ENCODE measurements at regions not wholly inside any gene's neighbourhood (a gene's known extent, or its start where the extent isn't known, plus 50 kb on each side); places are given as distances from the start of the nearest gene placed in this dataset.

DNA sequence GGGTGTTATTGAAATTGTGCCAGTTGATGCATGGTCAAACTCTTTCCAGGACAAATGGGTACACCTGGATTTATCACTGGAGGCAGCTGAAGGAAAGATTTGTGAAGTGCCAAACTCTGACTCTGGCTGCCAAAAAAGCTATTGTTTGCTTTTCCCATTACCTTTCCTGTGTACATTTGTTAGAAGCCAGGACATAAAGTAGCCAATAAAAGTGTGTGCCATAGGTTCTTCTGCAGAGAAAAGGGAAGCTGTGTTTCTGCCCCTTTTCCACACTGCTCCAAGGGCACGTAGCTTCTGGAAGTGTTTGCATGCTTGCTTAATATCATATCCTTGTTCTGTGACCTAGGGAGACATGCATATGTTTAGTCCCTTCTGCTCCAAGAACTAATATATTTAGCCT, 1114.4 kb downstream of the SLC16A7 start:
- intact Hi-C loops (cut with DNase I), result no loop called here
- no peak for DNase-seq (ENCODE audit: low spot score in 2 of 2)
- H3K9me3 ChIP-seq, result no peaks in the 10 kb centered on the region
- H3K4me1 ChIP-seq, result no peaks in the 10 kb centered on the region
- H3K27me3 ChIP-seq, result no peaks in the 10 kb centered on the region
- TF ChIP-seq, protein P1, sequence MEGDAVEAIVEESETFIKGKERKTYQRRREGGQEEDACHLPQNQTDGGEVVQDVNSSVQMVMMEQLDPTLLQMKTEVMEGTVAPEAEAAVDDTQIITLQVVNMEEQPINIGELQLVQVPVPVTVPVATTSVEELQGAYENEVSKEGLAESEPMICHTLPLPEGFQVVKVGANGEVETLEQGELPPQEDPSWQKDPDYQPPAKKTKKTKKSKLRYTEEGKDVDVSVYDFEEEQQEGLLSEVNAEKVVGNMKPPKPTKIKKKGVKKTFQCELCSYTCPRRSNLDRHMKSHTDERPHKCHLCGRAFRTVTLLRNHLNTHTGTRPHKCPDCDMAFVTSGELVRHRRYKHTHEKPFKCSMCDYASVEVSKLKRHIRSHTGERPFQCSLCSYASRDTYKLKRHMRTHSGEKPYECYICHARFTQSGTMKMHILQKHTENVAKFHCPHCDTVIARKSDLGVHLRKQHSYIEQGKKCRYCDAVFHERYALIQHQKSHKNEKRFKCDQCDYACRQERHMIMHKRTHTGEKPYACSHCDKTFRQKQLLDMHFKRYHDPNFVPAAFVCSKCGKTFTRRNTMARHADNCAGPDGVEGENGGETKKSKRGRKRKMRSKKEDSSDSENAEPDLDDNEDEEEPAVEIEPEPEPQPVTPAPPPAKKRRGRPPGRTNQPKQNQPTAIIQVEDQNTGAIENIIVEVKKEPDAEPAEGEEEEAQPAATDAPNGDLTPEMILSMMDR (IDR thresholded peaks at IDR 0.05), result no peak
- H3K36me3 ChIP-seq, result no peaks in the 10 kb centered on the region
- no peak overlapping the region for H3K4me3 ChIP-seq
- H3K27ac ChIP-seq, result no peak overlapping the region

DNA sequence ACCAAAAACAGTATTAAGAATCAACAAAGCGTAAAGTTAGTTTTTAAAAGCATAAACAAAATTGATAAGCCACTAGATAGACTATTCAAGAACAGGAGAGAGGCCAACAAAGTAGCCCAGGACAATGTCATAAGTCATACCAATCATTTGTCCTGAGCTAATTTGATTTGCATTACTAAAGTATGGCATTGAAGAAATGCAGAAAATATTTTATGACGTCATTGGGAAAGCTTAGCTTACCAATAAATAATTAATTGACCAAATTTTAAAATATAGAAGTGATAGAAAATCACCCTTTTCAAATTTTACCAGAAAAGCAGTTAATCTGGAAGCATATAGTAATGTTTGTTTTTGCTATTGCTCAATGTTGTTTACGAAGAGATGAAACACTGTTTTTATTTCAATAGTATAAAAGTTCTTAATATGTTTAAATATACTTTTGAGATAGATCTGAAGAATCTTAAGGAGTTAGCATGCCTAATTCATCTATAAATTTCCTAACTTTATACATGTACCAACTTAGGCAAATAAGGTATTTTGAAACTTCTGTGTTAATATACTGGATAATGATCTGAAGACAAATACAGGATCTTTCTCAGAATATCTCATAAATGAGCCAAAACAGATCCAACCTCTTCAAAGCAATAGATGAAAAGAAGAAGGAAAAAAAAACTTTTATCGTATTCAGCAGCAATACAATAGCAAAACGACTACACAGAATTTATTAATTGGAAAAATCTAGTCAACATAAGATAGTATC, 1118.5 kb downstream of the SLC16A7 start:
- TF ChIP-seq, protein P1 (IDR thresholded peaks at IDR 0.05), result no peak
- DNase-seq (ENCODE audit: low spot score in 2 of 2), result no peak
- H3K9me3 ChIP-seq, result no peaks in the 10 kb centered on the region
- intact Hi-C loops (cut with DNase I), result no loop called here
- H3K36me3 ChIP-seq, result no peaks in the 10 kb centered on the region
- no peaks in the 10 kb centered on the region for H3K4me1 ChIP-seq
- no peak overlapping the region for H3K27ac ChIP-seq
- H3K4me3 ChIP-seq, result no peak overlapping the region
- H3K27me3 ChIP-seq, result no peaks in the 10 kb centered on the region

DNA sequence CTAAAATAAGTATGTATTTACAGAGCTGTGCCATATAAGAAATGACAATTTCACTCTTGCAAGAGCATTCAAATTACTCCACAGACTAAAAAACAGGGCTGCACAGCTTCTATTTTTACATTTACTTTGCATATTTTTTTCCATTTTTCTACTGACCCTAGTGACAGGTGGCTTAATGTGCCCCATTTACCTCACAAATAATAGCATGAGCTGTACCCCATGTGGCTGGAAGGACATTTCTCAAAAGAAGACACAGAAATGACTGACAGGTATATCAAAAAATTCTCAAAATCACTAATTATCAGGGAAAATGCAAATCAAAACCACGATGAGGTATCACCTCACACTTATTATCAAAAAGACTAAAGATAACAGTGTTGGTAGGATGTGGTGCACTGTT, 1128.6 kb downstream of the SLC16A7 start:
- Histone ChIP-seq H3K36me3 (no peaks in the 10 kb centered on the region), H3K4me3 (no peak overlapping the region), H3K27me3 (no peaks in the 10 kb centered on the region), H3K9me3 (no peaks in the 10 kb centered on the region), H3K27ac (no peak overlapping the region), H3K4me1 (no peaks in the 10 kb centered on the region)
- TF ChIP-seq, protein P1 (IDR thresholded peaks at IDR 0.05), result no peak
- intact Hi-C loops (cut with DNase I), result no loop called here
- no peak for DNase-seq (ENCODE audit: low spot score in 2 of 2)

- Histone ChIP-seq H3K27ac (no peak overlapping the region), H3K27me3 (no peaks in the 10 kb centered on the region), H3K4me1 (no peaks in the 10 kb centered on the region), H3K9me3 (no peaks in the 10 kb centered on the region), H3K4me3 (no peak overlapping the region), H3K36me3 (no peaks in the 10 kb centered on the region)
- TF ChIP-seq, protein P1 (IDR thresholded peaks at IDR 0.05), result no peak
- intact Hi-C loops (cut with DNase I), result no loop called here
- DNase-seq (ENCODE audit: low spot score in 2 of 2), result no peak
Observed at GRCh38 chr12:60724984-60725383, 1129.2 kb downstream of the SLC16A7 start.

GRCh38 chr12:60752589-60752988, 1156.8 kb downstream of the SLC16A7 start:
- no peak for DNase-seq (ENCODE audit: low spot score in 2 of 2)
- TF ChIP-seq, protein P1 (IDR thresholded peaks at IDR 0.05), result no peak
- H3K4me3 ChIP-seq, result no peak overlapping the region
- H3K27me3 ChIP-seq, result no peaks in the 10 kb centered on the region
- no peaks in the 10 kb centered on the region for H3K9me3 ChIP-seq
- no peaks in the 10 kb centered on the region for H3K36me3 ChIP-seq
- no peaks in the 10 kb centered on the region for H3K4me1 ChIP-seq
- H3K27ac ChIP-seq, result no peak overlapping the region
- intact Hi-C loops (cut with DNase I), result no loop called here

- no peak for DNase-seq (ENCODE audit: low spot score in 2 of 2)
- H3K36me3 ChIP-seq, result no peaks in the 10 kb centered on the region
- intact Hi-C loops (cut with DNase I), result no loop called here
Observed at GRCh38 chr12:60758224-60758623, 1162.4 kb downstream of the SLC16A7 start.

More at GRCh38 chr12:60758224-60758623, 1162.4 kb downstream of the SLC16A7 start:
- Histone ChIP-seq H3K4me3 (no peak overlapping the region), H3K9me3 (no peaks in the 10 kb centered on the region), H3K27ac (no peak overlapping the region), H3K27me3 (no peaks in the 10 kb centered on the region), H3K4me1 (no peaks in the 10 kb centered on the region)
- TF ChIP-seq, protein P1 (IDR thresholded peaks at IDR 0.05), result no peak

All from ascending aorta (tissue), 2 donors.